ENCODE measurements at regions not wholly inside any gene's neighbourhood (a gene's known extent, or its start where the extent isn't known, plus 50 kb on each side); places are given as distances from the start of the nearest gene placed in this dataset.

GRCh38 chr6:16982807-16983206, 119.0 kb upstream of the STMND1 start:
- TF ChIP-seq POLR2A (IDR thresholded peaks at IDR 0.05) (no peak), CTCF (IDR thresholded peaks at IDR 0.05) (no peak), POLR2AphosphoS5 (IDR thresholded peaks at IDR 0.05) (no peak)
